Middle frontal gyrus (tissue), 1 donor: ENCODE measurements at regions not wholly inside any gene's neighbourhood (a gene's known extent, or its start where the extent isn't known, plus 50 kb on each side); places are given as distances from the start of the nearest gene placed in this dataset.
"Not testable (repeated sequence)": the region's sequence is repeated elsewhere in the genome, so short reads cannot be mapped to it uniquely, and the experiment has no call there.

Experiments
- DNase-seq: peaks from one replicate; pipeline ENCODE4 v3.0.0-alpha.2; 2015; ENCODE audit warnings: low spot score; ENCODE audit errors: extremely low spot score

- no peak for DNase-seq
Measured at GRCh38 chr12:4158306-4158705, 115.3 kb upstream of the CCND2 start.

GRCh38 chr12:4157122-4157521, 116.4 kb upstream of the CCND2 start:
- no peak for DNase-seq

- DNase-seq: no peak
Measured at GRCh38 chr12:4156317-4156716, 117.2 kb upstream of the CCND2 start.

GRCh38 chr12:4154672-4155225, 118.8 kb upstream of the CCND2 start:
- DNase-seq: no peak

GRCh38 chr12:4153343-4153892, 120.1 kb upstream of the CCND2 start:
- DNase-seq: no peak

- no peak for DNase-seq
Measured at GRCh38 chr12:4152145-4152795, 121.3 kb upstream of the CCND2 start.

- DNase-seq: no peak
Measured at GRCh38 chr12:4151362-4152121, 122.0 kb upstream of the CCND2 start.

- not testable (repeated sequence) for DNase-seq
Measured at GRCh38 chr12:4150355-4150754, 123.2 kb upstream of the CCND2 start.

- no peak for DNase-seq
Measured at GRCh38 chr12:4148418-4149056, 125.0 kb upstream of the CCND2 start.

- DNase-seq: no peak
Measured at GRCh38 chr12:4147031-4147481, 126.5 kb upstream of the CCND2 start.

GRCh38 chr12:4145990-4146859, 127.3 kb upstream of the CCND2 start:
- no peak for DNase-seq

GRCh38 chr12:4144676-4145075, 128.9 kb upstream of the CCND2 start:
- DNase-seq: no peak

- DNase-seq: no peak
Measured at GRCh38 chr12:4143896-4144295, 129.7 kb upstream of the CCND2 start.

- no peak for DNase-seq
Measured at GRCh38 chr12:4141348-4142270, 132.0 kb upstream of the CCND2 start.

GRCh38 chr12:4140581-4141301, 132.8 kb upstream of the CCND2 start:
- DNase-seq: no peak

GRCh38 chr12:4139191-4139590, 134.4 kb upstream of the CCND2 start:
- DNase-seq: no peak

- DNase-seq: not testable (repeated sequence)
Measured at GRCh38 chr12:4138532-4138931, 135.0 kb upstream of the CCND2 start.

GRCh38 chr12:4138051-4138450, 135.5 kb upstream of the CCND2 start:
- DNase-seq: no peak

GRCh38 chr12:4137441-4137840, 136.1 kb upstream of the CCND2 start:
- DNase-seq: no peak
